ENCODE measurements at regions not wholly inside any gene's neighbourhood (a gene's known extent, or its start where the extent isn't known, plus 50 kb on each side); places are given as distances from the start of the nearest gene placed in this dataset.

DNA sequence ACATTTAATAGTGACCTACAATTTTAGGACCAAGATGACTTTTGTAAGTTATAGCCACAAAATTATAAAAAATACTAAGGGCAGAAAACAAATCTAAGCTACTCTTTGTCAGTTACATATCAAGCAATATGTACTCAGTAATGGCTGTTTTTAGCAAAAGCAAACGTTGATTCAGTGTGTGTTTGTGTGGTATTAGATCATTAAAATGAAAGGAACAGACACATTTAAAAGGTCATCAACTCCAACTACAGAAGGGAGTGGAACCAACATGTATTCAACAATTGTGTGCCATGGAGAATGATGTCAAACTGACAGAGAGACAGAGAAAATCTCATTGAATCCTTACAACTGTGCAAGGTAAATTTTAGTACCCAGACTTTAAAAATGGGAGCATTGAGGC lies 268.8 kb upstream of the STT3B start:
- no peak overlapping the region for H2AK5ac ChIP-seq (ENCODE audit: low read length, severe bottlenecking)
- no peak overlapping the region for H3K27ac ChIP-seq (ENCODE audit: low read length, poor library complexity, severe bottlenecking)
- H2BK15ac ChIP-seq (ENCODE audit: low read depth, poor library complexity, severe bottlenecking), result no peak overlapping the region
- no peak overlapping the region for H2BK12ac ChIP-seq (ENCODE audit: low read length in 2 of 2)
- H2BK5ac ChIP-seq (ENCODE audit: low read depth, low read length, poor library complexity, severe bottlenecking), result no peak overlapping the region
- H2AFZ ChIP-seq (ENCODE audit: low read depth, low read length), result no peak overlapping the region
- H3K4me2 ChIP-seq (ENCODE audit: low read length, poor library complexity, severe bottlenecking), result no peak overlapping the region
- H3K23ac ChIP-seq (ENCODE audit: low read length in 2 of 2), result no peak overlapping the region
- no peak overlapping the region for H4K8ac ChIP-seq (ENCODE audit: low read length)
- H3K14ac ChIP-seq (ENCODE audit: low read length in 2 of 2), result no peak overlapping the region
- no CpG with 5 or more reads among the region's 1 CpG for WGBS
- no peak overlapping the region for H4K91ac ChIP-seq (ENCODE audit: low read length)
- no peak for DNase-seq
- H3K4me3 ChIP-seq (ENCODE audit: insufficient read depth in 1 of 2, low read depth in 1 of 2, low read length in 2 of 2), result no peak overlapping the region
- H2BK120ac ChIP-seq (ENCODE audit: low read depth, low read length), result no peak overlapping the region
- no peak overlapping the region for H3K4ac ChIP-seq (ENCODE audit: low read depth in 1 of 2, low read length in 2 of 2)
- no peaks in the 10 kb centered on the region for H3K4me1 ChIP-seq (ENCODE audit: control insufficient read depth, insufficient read depth, low read depth, low read length)
- H3K79me1 ChIP-seq (replicated peaks; ENCODE audit: low read length, poor library complexity, severe bottlenecking), result no peaks in the 10 kb centered on the region
- H3K18ac ChIP-seq (ENCODE audit: low read depth in 1 of 2, low read length in 2 of 2), result no peak overlapping the region
- H3K9me3 ChIP-seq (ENCODE audit: control insufficient read depth, low read length), result peaks cover 5% of the 10 kb centered on the region
- no peaks in the 10 kb centered on the region for H3K36me3 ChIP-seq (ENCODE audit: control insufficient read depth in 1 of 2, insufficient read depth in 2 of 2, low read depth in 1 of 2, low read length in 2 of 2)
- H3K9ac ChIP-seq (ENCODE audit: low read length), result no peak overlapping the region
- peaks cover 0 to 3% of the 10 kb centered on the region in 2 experiments for H3K27me3 ChIP-seq (ENCODE audit: control insufficient read depth in 1 of 2, insufficient read depth in 1 of 2, low read length in 2 of 2)

DNA sequence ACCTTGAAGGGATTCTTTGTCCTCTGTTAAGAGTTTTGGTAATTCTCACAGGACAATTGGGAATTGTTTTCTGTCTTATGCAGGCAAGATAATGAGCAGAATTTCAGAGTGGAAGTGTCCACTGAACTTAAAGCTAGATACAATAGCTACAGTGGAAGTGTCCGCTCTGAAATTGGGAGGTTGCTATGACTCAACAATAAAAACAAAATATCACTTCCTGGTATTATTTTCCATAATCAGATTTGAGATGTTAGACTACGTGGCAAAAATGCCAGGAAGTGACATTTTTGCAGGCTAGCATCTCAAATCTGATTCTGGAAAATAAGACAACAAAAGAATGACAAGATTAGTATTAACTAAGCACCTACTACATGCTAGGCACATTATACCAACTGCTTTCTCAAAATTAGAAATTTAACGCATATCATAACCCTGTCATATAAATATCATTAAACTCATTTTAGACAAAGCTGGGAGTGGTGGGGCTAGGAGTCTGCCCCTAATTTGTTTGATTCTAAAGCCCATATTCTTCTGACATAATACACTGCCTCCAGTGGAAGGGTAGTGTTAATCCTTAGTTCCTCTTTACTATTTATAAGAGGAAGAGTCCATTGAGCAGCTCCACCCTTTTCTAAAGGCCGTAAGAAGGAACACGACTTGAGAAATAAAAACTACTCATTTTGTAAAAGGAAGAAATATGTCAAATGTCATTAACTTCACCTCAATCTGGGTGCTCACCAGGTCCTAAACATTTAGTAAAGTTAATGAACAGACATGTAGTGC lies 266.9 kb upstream of the STT3B start:
- DNase-seq, result no peak
- Histone ChIP-seq H3K27me3 (ENCODE audit: control insufficient read depth in 1 of 2, insufficient read depth in 1 of 2, low read length in 2 of 2) (peaks cover 0 to 3% of the 10 kb centered on the region in 2 experiments), H3K9ac (ENCODE audit: low read length) (no peak overlapping the region), H3K79me1 (replicated peaks; ENCODE audit: low read length, poor library complexity, severe bottlenecking) (no peaks in the 10 kb centered on the region), H2BK12ac (ENCODE audit: low read length in 2 of 2) (no peak overlapping the region), H2AK5ac (ENCODE audit: low read length, severe bottlenecking) (no peak overlapping the region), H3K4me1 (ENCODE audit: control insufficient read depth, insufficient read depth, low read depth, low read length) (no peaks in the 10 kb centered on the region), H3K9me3 (ENCODE audit: control insufficient read depth, low read length) (no peaks in the 10 kb centered on the region), H2BK120ac (ENCODE audit: low read depth, low read length) (no peak overlapping the region), H2BK5ac (ENCODE audit: low read depth, low read length, poor library complexity, severe bottlenecking) (no peak overlapping the region), H3K14ac (ENCODE audit: low read length in 2 of 2) (no peak overlapping the region), H2BK15ac (ENCODE audit: low read depth, poor library complexity, severe bottlenecking) (no peak overlapping the region), H3K4me3 (ENCODE audit: insufficient read depth in 1 of 2, low read depth in 1 of 2, low read length in 2 of 2) (no peak overlapping the region), H4K91ac (ENCODE audit: low read length) (no peak overlapping the region), H3K36me3 (ENCODE audit: control insufficient read depth in 1 of 2, insufficient read depth in 2 of 2, low read depth in 1 of 2, low read length in 2 of 2) (no peaks in the 10 kb centered on the region), H3K4ac (ENCODE audit: low read depth in 1 of 2, low read length in 2 of 2) (no peak overlapping the region), H2AFZ (ENCODE audit: low read depth, low read length) (no peak overlapping the region), H3K18ac (ENCODE audit: low read depth in 1 of 2, low read length in 2 of 2) (no peak overlapping the region), H4K8ac (ENCODE audit: low read length) (no peak overlapping the region), H3K4me2 (ENCODE audit: low read length, poor library complexity, severe bottlenecking) (no peak overlapping the region), H3K23ac (ENCODE audit: low read length in 2 of 2) (no peak overlapping the region), H3K27ac (ENCODE audit: low read length, poor library complexity, severe bottlenecking) (no peak overlapping the region)
- WGBS, result 83% methylated on average over 2 of the region's 5 CpGs

DNA sequence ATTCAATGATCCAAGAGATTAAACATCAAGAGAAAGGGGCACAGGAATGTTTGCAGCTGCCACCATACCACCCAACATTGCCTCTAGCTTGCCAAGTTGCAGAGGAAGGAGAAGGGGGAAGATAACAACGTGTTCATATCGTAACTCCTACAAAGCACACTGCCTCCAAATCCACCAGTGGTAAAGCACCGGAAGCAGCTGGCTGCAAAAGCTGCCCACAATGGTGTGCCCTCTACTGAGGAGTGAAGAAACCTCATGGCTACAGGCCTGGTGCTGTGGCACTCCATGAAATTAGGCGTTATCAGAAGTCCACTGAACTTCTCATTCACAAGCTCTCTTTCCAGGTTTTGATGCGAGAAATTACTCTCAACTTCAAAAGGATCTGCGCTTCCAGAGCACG lies 263.9 kb upstream of the STT3B start:
- H3K9ac ChIP-seq (ENCODE audit: low read length), result no peak overlapping the region
- no peak overlapping the region for H3K4ac ChIP-seq (ENCODE audit: low read depth in 1 of 2, low read length in 2 of 2)
- no peak overlapping the region for H2AFZ ChIP-seq (ENCODE audit: low read depth, low read length)
- DNase-seq, result no peak
- H2AK5ac ChIP-seq (ENCODE audit: low read length, severe bottlenecking), result no peak overlapping the region
- no peak overlapping the region for H3K14ac ChIP-seq (ENCODE audit: low read length in 2 of 2)
- no peak overlapping the region for H3K27ac ChIP-seq (ENCODE audit: low read length, poor library complexity, severe bottlenecking)
- H3K4me1 ChIP-seq (ENCODE audit: control insufficient read depth, insufficient read depth, low read depth, low read length), result no peaks in the 10 kb centered on the region
- H4K91ac ChIP-seq (ENCODE audit: low read length), result no peak overlapping the region
- H3K9me3 ChIP-seq (ENCODE audit: control insufficient read depth, low read length), result no peaks in the 10 kb centered on the region
- WGBS, result 92% methylated on average over 7 of the region's 7 CpGs
- H3K4me3 ChIP-seq (ENCODE audit: insufficient read depth in 1 of 2, low read depth in 1 of 2, low read length in 2 of 2), result no peak overlapping the region
- no peaks in the 10 kb centered on the region for H3K79me1 ChIP-seq (replicated peaks; ENCODE audit: low read length, poor library complexity, severe bottlenecking)
- no peak overlapping the region for H2BK120ac ChIP-seq (ENCODE audit: low read depth, low read length)
- no peaks in the 10 kb centered on the region for H3K36me3 ChIP-seq (ENCODE audit: control insufficient read depth in 1 of 2, insufficient read depth in 2 of 2, low read depth in 1 of 2, low read length in 2 of 2)
- no peak overlapping the region for H2BK5ac ChIP-seq (ENCODE audit: low read depth, low read length, poor library complexity, severe bottlenecking)
- no peak overlapping the region for H3K23ac ChIP-seq (ENCODE audit: low read length in 2 of 2)
- H2BK15ac ChIP-seq (ENCODE audit: low read depth, poor library complexity, severe bottlenecking), result no peak overlapping the region
- H3K27me3 ChIP-seq (ENCODE audit: control insufficient read depth in 1 of 2, insufficient read depth in 1 of 2, low read length in 2 of 2), result peaks cover 0 to 3% of the 10 kb centered on the region in 2 experiments
- H4K8ac ChIP-seq (ENCODE audit: low read length), result no peak overlapping the region
- H2BK12ac ChIP-seq (ENCODE audit: low read length in 2 of 2), result no peak overlapping the region
- H3K18ac ChIP-seq (ENCODE audit: low read depth in 1 of 2, low read length in 2 of 2), result no peak overlapping the region
- no peak overlapping the region for H3K4me2 ChIP-seq (ENCODE audit: low read length, poor library complexity, severe bottlenecking)

DNA sequence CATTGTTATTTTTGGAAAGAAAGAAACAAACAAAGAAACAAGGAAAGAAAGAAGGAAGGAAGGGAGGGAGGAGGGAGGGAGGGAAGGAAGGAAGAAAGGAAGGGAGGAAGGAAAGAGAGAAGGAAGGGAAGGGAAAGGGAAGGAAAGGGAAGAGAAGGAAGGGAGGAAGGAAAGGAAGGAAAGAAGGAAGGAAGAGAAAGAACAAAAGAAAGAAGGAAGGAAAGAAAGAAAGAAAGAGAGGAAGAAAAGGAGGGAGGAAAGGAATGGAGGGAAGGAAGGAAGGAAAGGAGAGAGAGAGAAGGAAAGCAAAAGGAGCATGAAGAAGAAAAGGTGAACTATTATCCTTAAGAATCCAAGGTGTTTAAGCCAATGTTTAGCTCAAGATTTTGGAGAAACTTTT lies 262.7 kb upstream of the STT3B start:
- no peaks in the 10 kb centered on the region for H3K4me1 ChIP-seq (ENCODE audit: control insufficient read depth, insufficient read depth, low read depth, low read length)

More for the DNA sequence above, 262.7 kb upstream of the STT3B start:
- Histone ChIP-seq H3K4me2 (ENCODE audit: low read length, poor library complexity, severe bottlenecking) (no peak overlapping the region), H3K27me3 (ENCODE audit: control insufficient read depth in 1 of 2, insufficient read depth in 1 of 2, low read length in 2 of 2) (peaks cover 0 to 3% of the 10 kb centered on the region in 2 experiments), H3K23ac (ENCODE audit: low read length in 2 of 2) (no peak overlapping the region), H4K8ac (ENCODE audit: low read length) (no peak overlapping the region), H3K27ac (ENCODE audit: low read length, poor library complexity, severe bottlenecking) (no peak overlapping the region), H3K18ac (ENCODE audit: low read depth in 1 of 2, low read length in 2 of 2) (no peak overlapping the region), H2BK5ac (ENCODE audit: low read depth, low read length, poor library complexity, severe bottlenecking) (no peak overlapping the region), H2BK15ac (ENCODE audit: low read depth, poor library complexity, severe bottlenecking) (no peak overlapping the region), H2BK120ac (ENCODE audit: low read depth, low read length) (no peak overlapping the region), H3K4me3 (ENCODE audit: insufficient read depth in 1 of 2, low read depth in 1 of 2, low read length in 2 of 2) (no peak overlapping the region), H2BK12ac (ENCODE audit: low read length in 2 of 2) (no peak overlapping the region), H3K9ac (ENCODE audit: low read length) (no peak overlapping the region), H2AFZ (ENCODE audit: low read depth, low read length) (no peak overlapping the region), H3K36me3 (ENCODE audit: control insufficient read depth in 1 of 2, insufficient read depth in 2 of 2, low read depth in 1 of 2, low read length in 2 of 2) (no peaks in the 10 kb centered on the region), H2AK5ac (ENCODE audit: low read length, severe bottlenecking) (no peak overlapping the region), H3K9me3 (ENCODE audit: control insufficient read depth, low read length) (no peaks in the 10 kb centered on the region), H4K91ac (ENCODE audit: low read length) (no peak overlapping the region), H3K14ac (ENCODE audit: low read length in 2 of 2) (no peak overlapping the region), H3K4ac (ENCODE audit: low read depth in 1 of 2, low read length in 2 of 2) (no peak overlapping the region), H3K79me1 (replicated peaks; ENCODE audit: low read length, poor library complexity, severe bottlenecking) (no peaks in the 10 kb centered on the region)
- no peak for DNase-seq
